ENCODE measurements at regions not wholly inside any gene's neighbourhood (a gene's known extent, or its start where the extent isn't known, plus 50 kb on each side); places are given as distances from the start of the nearest gene placed in this dataset.

- no peak for DNase-seq
- Histone ChIP-seq H3K9me3 (no peaks in the 10 kb centered on the region), H3K4me3 (no peak overlapping the region), H3K27me3 (no peaks in the 10 kb centered on the region), H3K36me3 (no peaks in the 10 kb centered on the region), H3K4me1 (no peaks in the 10 kb centered on the region), H3K27ac (no peak overlapping the region)
- intact Hi-C loops (cut with DNase I; ENCODE audit: low total_unique reads) (no loop called here), in situ Hi-C loops (cut with MboI; ENCODE audit: low pct_ligation_motif_present in 1 of 4, low pct_unique_long_range_greater_than_20kb in 1 of 4, low sequenced_read_pairs in 3 of 4) (no loop called here)
- TF ChIP-seq POLR2AphosphoS5 (IDR thresholded peaks at IDR 0.05) = no peak
- TF ChIP-seq POLR2A (IDR thresholded peaks at IDR 0.05) = no peak
- no peak for TF ChIP-seq EP300 (IDR thresholded peaks at IDR 0.05; ENCODE audit: low read depth)
- no peak for TF ChIP-seq CTCF (IDR thresholded peaks at IDR 0.05)
Measured at GRCh38 chr1:101363891-101364318, 127.1 kb downstream of the S1PR1 start.

- WGBS, 2 donors (ENCODE audit: low coverage in 1 of 2) = 79 to 81% methylated on average over 3 of the region's 3 CpGs
- no peaks in the 10 kb centered on the region for H3K9me3 ChIP-seq
- no peak overlapping the region for H3K4me3 ChIP-seq
- no peak for TF ChIP-seq EP300 (IDR thresholded peaks at IDR 0.05; ENCODE audit: low read depth)
- TF ChIP-seq POLR2AphosphoS5 (IDR thresholded peaks at IDR 0.05) = no peak
- no peak for TF ChIP-seq CTCF (IDR thresholded peaks at IDR 0.05)
- no peak for TF ChIP-seq POLR2A (IDR thresholded peaks at IDR 0.05)
- H3K36me3 ChIP-seq = no peaks in the 10 kb centered on the region
- intact Hi-C loops (cut with DNase I; ENCODE audit: low total_unique reads) = no loop called here
- no peaks in the 10 kb centered on the region for H3K27me3 ChIP-seq
- no peaks in the 10 kb centered on the region for H3K4me1 ChIP-seq
- no peak overlapping the region for H3K27ac ChIP-seq
- in situ Hi-C loops (cut with MboI; ENCODE audit: low pct_ligation_motif_present in 1 of 4, low pct_unique_long_range_greater_than_20kb in 1 of 4, low sequenced_read_pairs in 3 of 4) = no loop called here
- no peak for DNase-seq
Measured at GRCh38 chr1:101364370-101365120, 127.7 kb downstream of the S1PR1 start.

GRCh38 chr1:101365186-101365585 lies 128.4 kb downstream of the S1PR1 start:
- in situ Hi-C loops (cut with MboI; ENCODE audit: low pct_ligation_motif_present in 1 of 4, low pct_unique_long_range_greater_than_20kb in 1 of 4, low sequenced_read_pairs in 3 of 4) (no loop called here), intact Hi-C loops (cut with DNase I; ENCODE audit: low total_unique reads) (no loop called here)
- WGBS, 2 donors (ENCODE audit: low coverage in 1 of 2) = 61 to 68% methylated on average over 3 of the region's 3 CpGs
- Histone ChIP-seq H3K36me3 (no peaks in the 10 kb centered on the region), H3K4me3 (no peak overlapping the region), H3K27ac (no peak overlapping the region), H3K4me1 (no peaks in the 10 kb centered on the region), H3K27me3 (no peaks in the 10 kb centered on the region), H3K9me3 (no peaks in the 10 kb centered on the region)
- no peak for DNase-seq
- TF ChIP-seq EP300 (IDR thresholded peaks at IDR 0.05; ENCODE audit: low read depth) (no peak), POLR2A (IDR thresholded peaks at IDR 0.05) (no peak), CTCF (IDR thresholded peaks at IDR 0.05) (no peak), POLR2AphosphoS5 (IDR thresholded peaks at IDR 0.05) (no peak)

GRCh38 chr1:101365878-101366277 lies 129.1 kb downstream of the S1PR1 start:
- H3K4me1 ChIP-seq = no peaks in the 10 kb centered on the region
- intact Hi-C loops (cut with DNase I; ENCODE audit: low total_unique reads) = no loop called here
- DNase-seq = no peak
- WGBS, 2 donors (ENCODE audit: low coverage in 1 of 2) = 58 to 86% methylated on average over 2 of the region's 2 CpGs
- no peaks in the 10 kb centered on the region for H3K9me3 ChIP-seq
- H3K27ac ChIP-seq = no peak overlapping the region
- no peaks in the 10 kb centered on the region for H3K27me3 ChIP-seq
- no peak for TF ChIP-seq CTCF (IDR thresholded peaks at IDR 0.05)
- in situ Hi-C loops (cut with MboI; ENCODE audit: low pct_ligation_motif_present in 1 of 4, low pct_unique_long_range_greater_than_20kb in 1 of 4, low sequenced_read_pairs in 3 of 4) = no loop called here
- H3K4me3 ChIP-seq = no peak overlapping the region
- H3K36me3 ChIP-seq = no peaks in the 10 kb centered on the region
